ENCODE measurements at regions not wholly inside any gene's neighbourhood (a gene's known extent, or its start where the extent isn't known, plus 50 kb on each side); places are given as distances from the start of the nearest gene placed in this dataset.

DNA sequence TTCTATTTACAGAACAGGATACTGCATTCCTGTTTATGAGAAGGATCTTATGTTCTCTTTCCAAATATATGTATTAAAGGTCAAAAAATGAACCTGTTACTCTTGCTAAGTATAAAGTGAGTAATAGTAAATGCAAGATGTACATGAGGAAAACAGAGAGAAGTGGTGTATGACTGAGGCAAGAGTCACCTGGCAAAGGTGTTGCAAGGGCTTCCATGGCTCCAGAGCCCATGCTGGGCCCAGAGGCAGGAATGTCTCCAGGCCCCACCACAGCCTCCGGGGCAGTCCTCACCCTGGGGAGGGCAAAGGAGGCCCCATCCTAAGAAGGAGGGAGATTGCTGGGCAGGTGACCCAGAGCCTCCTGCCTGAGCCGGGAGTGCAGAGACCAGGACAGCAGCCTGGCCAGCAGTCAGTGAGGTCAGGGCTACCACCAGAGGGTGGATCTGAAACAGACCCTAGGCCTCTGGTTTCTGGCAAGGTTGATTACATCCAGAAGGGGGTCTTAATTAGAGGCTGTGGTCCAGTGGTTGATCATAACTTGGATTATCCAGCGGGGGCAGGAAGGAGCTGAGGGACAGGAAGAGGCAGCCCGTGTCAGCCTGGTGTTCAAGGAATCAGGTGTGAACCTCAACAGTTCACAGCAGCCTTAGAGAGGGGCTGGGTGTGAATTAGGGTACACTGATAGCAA is 57.3 kb upstream of the CPLX2 start:
- Mint-ChIP-seq H3K9me3 (no peaks in the 10 kb centered on the region), H3K27me3 (ENCODE audit: low read depth) (peaks cover 2% of the 10 kb centered on the region), H3K4me3 (no peak overlapping the region), H3K27ac (no peak overlapping the region), H3K4me1 (peaks cover 8% of the 10 kb centered on the region), H3K36me3 (no peaks in the 10 kb centered on the region)
- TF ChIP-seq, protein P1, sequence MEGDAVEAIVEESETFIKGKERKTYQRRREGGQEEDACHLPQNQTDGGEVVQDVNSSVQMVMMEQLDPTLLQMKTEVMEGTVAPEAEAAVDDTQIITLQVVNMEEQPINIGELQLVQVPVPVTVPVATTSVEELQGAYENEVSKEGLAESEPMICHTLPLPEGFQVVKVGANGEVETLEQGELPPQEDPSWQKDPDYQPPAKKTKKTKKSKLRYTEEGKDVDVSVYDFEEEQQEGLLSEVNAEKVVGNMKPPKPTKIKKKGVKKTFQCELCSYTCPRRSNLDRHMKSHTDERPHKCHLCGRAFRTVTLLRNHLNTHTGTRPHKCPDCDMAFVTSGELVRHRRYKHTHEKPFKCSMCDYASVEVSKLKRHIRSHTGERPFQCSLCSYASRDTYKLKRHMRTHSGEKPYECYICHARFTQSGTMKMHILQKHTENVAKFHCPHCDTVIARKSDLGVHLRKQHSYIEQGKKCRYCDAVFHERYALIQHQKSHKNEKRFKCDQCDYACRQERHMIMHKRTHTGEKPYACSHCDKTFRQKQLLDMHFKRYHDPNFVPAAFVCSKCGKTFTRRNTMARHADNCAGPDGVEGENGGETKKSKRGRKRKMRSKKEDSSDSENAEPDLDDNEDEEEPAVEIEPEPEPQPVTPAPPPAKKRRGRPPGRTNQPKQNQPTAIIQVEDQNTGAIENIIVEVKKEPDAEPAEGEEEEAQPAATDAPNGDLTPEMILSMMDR (IDR thresholded peaks at IDR 0.05; ENCODE audit: unreplicated experiment), result no peak
- DNase-seq (ENCODE audit: low spot score in 2 of 2, unreplicated experiment in 2 of 2), result no peak

DNA sequence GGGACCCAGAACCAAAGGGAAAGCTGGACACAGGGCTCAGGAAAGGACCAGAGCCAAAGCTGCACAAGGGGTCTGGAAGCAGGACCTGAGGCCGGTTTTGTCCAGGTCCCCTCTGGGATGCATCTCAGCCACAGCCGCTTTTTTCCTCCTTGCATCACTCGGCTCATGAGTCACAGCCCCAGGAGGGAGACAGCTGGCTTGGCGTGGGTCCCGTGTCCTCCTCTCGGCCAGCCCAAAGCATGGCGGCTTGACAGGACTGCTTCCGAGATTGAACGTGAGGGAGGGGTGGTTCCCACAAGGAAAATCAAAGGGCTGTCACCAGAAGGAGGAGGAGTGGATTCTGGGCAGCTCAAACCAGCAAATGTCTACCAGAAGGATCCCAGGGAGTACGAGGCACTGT is 56.7 kb upstream of the CPLX2 start:
- Mint-ChIP-seq H3K9me3 (no peaks in the 10 kb centered on the region), H3K4me3 (no peak overlapping the region), H3K4me1 (peaks cover 6% of the 10 kb centered on the region), H3K36me3 (no peaks in the 10 kb centered on the region), H3K27me3 (ENCODE audit: low read depth) (peaks cover 4% of the 10 kb centered on the region), H3K27ac (no peak overlapping the region)
- no peak for DNase-seq (ENCODE audit: low spot score in 2 of 2, unreplicated experiment in 2 of 2)
- TF ChIP-seq, protein P1 (IDR thresholded peaks at IDR 0.05; ENCODE audit: unreplicated experiment), result no peak

GRCh38 chr5:175815126-175815913 is 56.1 kb upstream of the CPLX2 start:
- no peak overlapping the region for H3K27ac Mint-ChIP-seq

GRCh38 chr5:175816348-175816747 is 55.0 kb upstream of the CPLX2 start:
- H3K27ac Mint-ChIP-seq, result no peak overlapping the region

More at GRCh38 chr5:175815126-175815913, 56.1 kb upstream of the CPLX2 start:
- H3K4me1 Mint-ChIP-seq, result peaks cover 1% of the 10 kb centered on the region
- no peaks in the 10 kb centered on the region for H3K36me3 Mint-ChIP-seq
- H3K4me3 Mint-ChIP-seq, result no peak overlapping the region
- TF ChIP-seq, protein P1 (IDR thresholded peaks at IDR 0.05; ENCODE audit: unreplicated experiment), result no peak
- peaks cover 9% of the 10 kb centered on the region for H3K27me3 Mint-ChIP-seq (ENCODE audit: low read depth)
- DNase-seq (ENCODE audit: low spot score in 2 of 2, unreplicated experiment in 2 of 2), result no peak
- no peaks in the 10 kb centered on the region for H3K9me3 Mint-ChIP-seq

DNA sequence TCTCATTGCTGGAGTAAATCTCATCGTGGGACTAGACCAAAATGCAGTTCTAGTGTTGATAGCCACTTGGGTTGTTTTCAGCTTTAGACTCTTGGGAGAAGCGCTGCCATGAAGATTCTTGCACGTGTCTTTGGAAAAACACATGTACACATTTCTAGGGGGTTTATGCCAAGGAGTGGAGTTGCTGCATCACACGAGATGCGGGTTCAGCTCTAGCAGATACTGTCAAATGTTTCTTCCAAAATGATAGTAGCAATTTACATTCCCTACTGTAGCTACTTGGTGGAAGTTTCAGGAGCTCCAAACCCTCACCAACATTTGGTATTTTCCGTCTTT is 52.3 kb upstream of the CPLX2 start:
- H3K4me1 Mint-ChIP-seq, result peaks cover 1% of the 10 kb centered on the region
- no peak for DNase-seq (ENCODE audit: low spot score in 2 of 2, unreplicated experiment in 2 of 2)
- TF ChIP-seq, protein P1 (IDR thresholded peaks at IDR 0.05; ENCODE audit: unreplicated experiment), result no peak
- H3K4me3 Mint-ChIP-seq, result no peak overlapping the region
- peaks cover 29% of the 10 kb centered on the region for H3K27me3 Mint-ChIP-seq (ENCODE audit: low read depth)
- H3K9me3 Mint-ChIP-seq, result no peaks in the 10 kb centered on the region
- no peak overlapping the region for H3K27ac Mint-ChIP-seq
- no peaks in the 10 kb centered on the region for H3K36me3 Mint-ChIP-seq

More at GRCh38 chr5:175816348-175816747, 55.0 kb upstream of the CPLX2 start:
- no peak overlapping the region for H3K4me3 Mint-ChIP-seq
- TF ChIP-seq, protein P1 (IDR thresholded peaks at IDR 0.05; ENCODE audit: unreplicated experiment), result no peak
- H3K27me3 Mint-ChIP-seq (ENCODE audit: low read depth), result peaks cover 18% of the 10 kb centered on the region
- H3K9me3 Mint-ChIP-seq, result no peaks in the 10 kb centered on the region
- DNase-seq (ENCODE audit: low spot score in 2 of 2, unreplicated experiment in 2 of 2), result no peak
- no peaks in the 10 kb centered on the region for H3K36me3 Mint-ChIP-seq
- H3K4me1 Mint-ChIP-seq, result peaks cover 1% of the 10 kb centered on the region
